AG09319 (cell line): ENCODE measurements at regions not wholly inside any gene's neighbourhood (a gene's known extent, or its start where the extent isn't known, plus 50 kb on each side); places are given as distances from the start of the nearest gene placed in this dataset.

Source experiments
- DNase-seq: peaks from one replicate; pipeline ENCODE4 v3.0.0-alpha.2; 2010; ENCODE audit warnings: low read depth; ENCODE audit errors: extremely low read depth
- CTCF ChIP-seq: IDR thresholded peaks from 2 replicates; pipeline ENCODE4 v1.5.1; 2011; ENCODE audit warnings: low read depth, mild to moderate bottlenecking, inconsistent platforms, low read length, moderate library complexity

GRCh38 chr6:156080371-156080770 is 624.7 kb upstream of the NOX3 start:
- no peak for TF ChIP-seq CTCF
- DNase-seq: no peak

- no peak for TF ChIP-seq CTCF
- no peak for DNase-seq
Measured at GRCh38 chr6:156068881-156069280, 613.2 kb upstream of the NOX3 start.

GRCh38 chr6:156065849-156066248 is 610.2 kb upstream of the NOX3 start:
- DNase-seq: no peak
- no peak for TF ChIP-seq CTCF

- no peak for DNase-seq
- no peak for TF ChIP-seq CTCF
Measured at GRCh38 chr6:156062091-156062563, 606.5 kb upstream of the NOX3 start.

GRCh38 chr6:156061465-156061864 is 605.8 kb upstream of the NOX3 start:
- no peak for DNase-seq
- TF ChIP-seq CTCF: no peak

GRCh38 chr6:156060013-156060412 is 604.4 kb upstream of the NOX3 start:
- no peak for DNase-seq
- TF ChIP-seq CTCF: no peak

GRCh38 chr6:156058356-156058755 is 602.7 kb upstream of the NOX3 start:
- no peak for TF ChIP-seq CTCF
- DNase-seq: no peak
